ENCODE measurements at regions not wholly inside any gene's neighbourhood (a gene's known extent, or its start where the extent isn't known, plus 50 kb on each side); places are given as distances from the start of the nearest gene placed in this dataset.

GRCh38 chr5:15993334-15993733 is 186.3 kb downstream of the MARCHF11 start:
- TF ChIP-seq EZH2phosphoT487 (IDR thresholded peaks at IDR 0.05) (no peak), CTCF (IDR thresholded peaks at IDR 0.05) (no peak)
